B cell (primary cell): ENCODE measurements at regions not wholly inside any gene's neighbourhood (a gene's known extent, or its start where the extent isn't known, plus 50 kb on each side); places are given as distances from the start of the nearest gene placed in this dataset.

Experiments used
- ATAC-seq: fragments of 200-7000 bp; cut with Tn5 transposase; one replicate; pipeline ENCODE4 v1.10.0; 2021; ENCODE audit warnings: low read depth, mild to moderate bottlenecking, moderate number of reproducible peaks, moderate library complexity
- CTCF ChIA-PET: fragments of 350-600 bp; sonication (Branson Sonifier 250); formaldehyde crosslinking; loops from one replicate; lab custom pipeline; 2021; ENCODE audit warnings: antibody characterized with exemption, inconsistent platforms; lab: Charles Lee
- POLR2A ChIA-PET: fragments of 350-600 bp; sonication (Branson Sonifier 250); formaldehyde crosslinking; loops from one replicate; lab custom pipeline; 2021; ENCODE audit warnings: antibody characterized with exemption; lab: Charles Lee
- DNase-seq: peaks from one replicate; pipeline ENCODE4 v3.0.0; 2013
- H2AFZ ChIP-seq: 2 replicates; pipeline ENCODE4 v1.6.1; 2012; ENCODE audit warnings: mild to moderate bottlenecking, low read depth, low read length; ENCODE audit not compliant: insufficient read depth, poor library complexity, severe bottlenecking
- H3K27ac ChIP-seq, 2 donors: 1 replicate in 1 of 2; 2 replicates in 1 of 2; pipeline ENCODE4 v1.5.1; 2012 to 2013; ENCODE audit warnings: low read length in 2 of 2, mild to moderate bottlenecking in 2 of 2, moderate library complexity in 1 of 2
- H3K27me3 ChIP-seq, 4 experiments: fragments of 200-600 bp in 1 of 4; sonication (generic) in 1 of 4; replicated peaks in 1 of 4; 1 replicate in 2 of 4; 2 replicates in 2 of 4; pipeline versions ENCODE4 v1.6.1 to v1.7.0; 2013 to 2016; ENCODE audit warnings: low read length in 3 of 4, mild to moderate bottlenecking in 2 of 4, mixed read lengths in 1 of 4, moderate library complexity in 1 of 4; ENCODE audit not compliant: insufficient read depth in 4 of 4, control insufficient read depth in 3 of 4; ENCODE audit errors: control extremely low read depth in 1 of 4
- H3K36me3 ChIP-seq, 2 experiments: replicated peaks in 1 of 2; 1 replicate in 1 of 2; 2 replicates in 1 of 2; pipeline versions ENCODE4 v1.6.1 to v1.7.1; 2013; ENCODE audit warnings: low read length in 1 of 2; ENCODE audit not compliant: insufficient read depth in 2 of 2, control insufficient read depth in 1 of 2; ENCODE audit errors: control extremely low read depth in 1 of 2, extremely low read depth in 1 of 2
- H3K4me1 ChIP-seq, 2 donors: fragments of 200-600 bp in 1 of 2; sonication (generic) in 1 of 2; 1 replicate in 1 of 2; 2 replicates in 1 of 2; pipeline versions ENCODE4 v1.5.1 to v1.6.1; 2013 to 2017; ENCODE audit warnings: low read length in 2 of 2; ENCODE audit not compliant: control insufficient read depth in 2 of 2, insufficient read depth in 2 of 2
- H3K4me2 ChIP-seq: replicated peaks from 2 replicates; pipeline ENCODE3; 2012; ENCODE audit warnings: mild to moderate bottlenecking, low read depth, low read length; ENCODE audit not compliant: poor library complexity, severe bottlenecking
- H3K4me3 ChIP-seq, 5 experiments: fragments of 200-600 bp in 1 of 5; sonication (generic) in 1 of 5; 1 replicate in 3 of 5; 2 replicates in 2 of 5; pipeline versions ENCODE4 v1.5.1 to v1.7.0; 2011 to 2016; ENCODE audit warnings: low read length in 4 of 5, mild to moderate bottlenecking in 4 of 5, low read depth in 2 of 5, control low read depth in 1 of 5, moderate library complexity in 1 of 5; ENCODE audit not compliant: insufficient read depth in 1 of 5; ENCODE audit errors: control extremely low read depth in 1 of 5, extremely low read depth in 1 of 5
- H3K79me2 ChIP-seq: fragments of 200-600 bp; sonication (generic); one replicate; pipeline ENCODE4 v1.6.0; 2016; ENCODE audit warnings: low read length; ENCODE audit not compliant: control insufficient read depth, insufficient read depth
- H3K9ac ChIP-seq: fragments of 200-600 bp; sonication (generic); 2 replicates; pipeline ENCODE4 v1.6.1; 2017; ENCODE audit warnings: mild to moderate bottlenecking, low read length, moderate library complexity
- H3K9me3 ChIP-seq, 3 donors: one replicate each; pipeline versions ENCODE4 v1.6.1 to v1.7.1; 2013; ENCODE audit warnings: low read length in 2 of 3; ENCODE audit not compliant: control insufficient read depth in 2 of 3, insufficient read depth in 1 of 3; ENCODE audit errors: control extremely low read depth in 1 of 3
- H4K20me1 ChIP-seq: 2 replicates; pipeline ENCODE4 v1.6.0; 2012; ENCODE audit warnings: mild to moderate bottlenecking, low read length; ENCODE audit not compliant: insufficient read depth, control insufficient read depth, poor library complexity, severe bottlenecking
- H3K27ac Mint-ChIP-seq: one replicate; pipeline ENCODE4 v1.8.0; 2021; ENCODE audit warnings: mixed read lengths
- H3K27me3 Mint-ChIP-seq: one replicate; pipeline ENCODE4 v1.8.0; 2021; ENCODE audit warnings: mixed read lengths
- H3K4me1 Mint-ChIP-seq: one replicate; pipeline ENCODE4 v1.8.0; 2021; ENCODE audit warnings: mixed read lengths
- H3K4me3 Mint-ChIP-seq: one replicate; pipeline ENCODE4 v1.8.0; 2021; ENCODE audit warnings: mixed read lengths
- H3K9me3 Mint-ChIP-seq: one replicate; pipeline ENCODE4 v1.8.0; 2022; ENCODE audit warnings: mixed read lengths; ENCODE audit not compliant: insufficient read depth
- EZH2 ChIP-seq: IDR thresholded peaks from 2 replicates; pipeline ENCODE4 v1.6.1; 2012; ENCODE audit warnings: borderline replicate concordance, low read depth, mild to moderate bottlenecking, moderate library complexity, low read length; ENCODE audit not compliant: insufficient read depth, poor library complexity, severe bottlenecking
- WGBS: methylation state at CpG from one replicate; pipeline ENCODE4 v1.1.5; 2013; ENCODE audit warnings: missing lambda C conversion rate; ENCODE audit not compliant: insufficient coverage; 5-methylcytosine and 5-hydroxymethylcytosine counted together
- intact Hi-C: fragments of 100-400 bp; cut with micrococcal nuclease; formaldehyde crosslinking; loops from one replicate; pipeline ENCODE4 v1.10.0; 2022
- TF ChIP-seq, protein P1 (sequence below): fragments of 200-600 bp; IDR thresholded peaks from one replicate; pipeline ENCODE4 v1.8.0; 2022; ENCODE audit warnings: antibody characterized with exemption, mild to moderate bottlenecking

DNA sequence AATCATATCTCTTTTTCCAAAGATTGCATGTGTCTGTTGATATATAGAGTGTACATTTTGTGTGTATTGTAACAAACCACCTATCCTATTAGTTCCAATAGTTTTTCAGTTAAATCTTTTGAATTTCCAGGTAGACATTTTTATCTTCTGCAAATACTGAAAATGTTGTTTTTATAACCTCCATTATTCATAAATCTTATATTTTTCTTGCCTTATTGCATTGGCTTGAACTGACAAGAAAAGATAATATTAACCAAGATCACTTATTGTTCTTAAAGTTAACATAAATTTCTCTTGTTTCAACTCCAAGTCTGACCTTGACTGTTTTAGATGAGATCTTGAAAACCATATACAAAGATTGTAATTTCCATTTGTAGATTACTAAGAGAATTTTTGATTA, 251.6 kb downstream of the IRX2 start:
- ChIA-PET CTCF (no interaction called here), POLR2A (no interaction called here)
- ATAC-seq (no peak), DNase-seq (no peak)
- H3K9me3 ChIP-seq, result peaks cover 0 to 10% (median 0%) of the 10 kb centered on the region in 3 donors
- H3K4me3 ChIP-seq, result no peak overlapping the region
- no peaks in the 10 kb centered on the region for H3K27me3 ChIP-seq
- H3K4me2 ChIP-seq, result no peak overlapping the region
- H3K4me1 ChIP-seq, result no peaks in the 10 kb centered on the region
- intact Hi-C loops, result no loop called here
- peaks cover 1% of the 10 kb centered on the region for H3K9me3 Mint-ChIP-seq
- no peaks in the 10 kb centered on the region for H3K4me1 Mint-ChIP-seq
- no peak overlapping the region for H3K27ac ChIP-seq
- no peak overlapping the region for H3K4me3 Mint-ChIP-seq
- no peak for TF ChIP-seq EZH2
- TF ChIP-seq, protein P1, sequence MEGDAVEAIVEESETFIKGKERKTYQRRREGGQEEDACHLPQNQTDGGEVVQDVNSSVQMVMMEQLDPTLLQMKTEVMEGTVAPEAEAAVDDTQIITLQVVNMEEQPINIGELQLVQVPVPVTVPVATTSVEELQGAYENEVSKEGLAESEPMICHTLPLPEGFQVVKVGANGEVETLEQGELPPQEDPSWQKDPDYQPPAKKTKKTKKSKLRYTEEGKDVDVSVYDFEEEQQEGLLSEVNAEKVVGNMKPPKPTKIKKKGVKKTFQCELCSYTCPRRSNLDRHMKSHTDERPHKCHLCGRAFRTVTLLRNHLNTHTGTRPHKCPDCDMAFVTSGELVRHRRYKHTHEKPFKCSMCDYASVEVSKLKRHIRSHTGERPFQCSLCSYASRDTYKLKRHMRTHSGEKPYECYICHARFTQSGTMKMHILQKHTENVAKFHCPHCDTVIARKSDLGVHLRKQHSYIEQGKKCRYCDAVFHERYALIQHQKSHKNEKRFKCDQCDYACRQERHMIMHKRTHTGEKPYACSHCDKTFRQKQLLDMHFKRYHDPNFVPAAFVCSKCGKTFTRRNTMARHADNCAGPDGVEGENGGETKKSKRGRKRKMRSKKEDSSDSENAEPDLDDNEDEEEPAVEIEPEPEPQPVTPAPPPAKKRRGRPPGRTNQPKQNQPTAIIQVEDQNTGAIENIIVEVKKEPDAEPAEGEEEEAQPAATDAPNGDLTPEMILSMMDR, result no peak
- no peak overlapping the region for H2AFZ ChIP-seq
- H3K27me3 Mint-ChIP-seq, result no peaks in the 10 kb centered on the region
- no peak overlapping the region for H3K27ac Mint-ChIP-seq
- no peaks in the 10 kb centered on the region for H3K36me3 ChIP-seq
- H4K20me1 ChIP-seq, result no peaks in the 10 kb centered on the region
- H3K79me2 ChIP-seq, result no peaks in the 10 kb centered on the region
- H3K9ac ChIP-seq, result no peak overlapping the region

DNA sequence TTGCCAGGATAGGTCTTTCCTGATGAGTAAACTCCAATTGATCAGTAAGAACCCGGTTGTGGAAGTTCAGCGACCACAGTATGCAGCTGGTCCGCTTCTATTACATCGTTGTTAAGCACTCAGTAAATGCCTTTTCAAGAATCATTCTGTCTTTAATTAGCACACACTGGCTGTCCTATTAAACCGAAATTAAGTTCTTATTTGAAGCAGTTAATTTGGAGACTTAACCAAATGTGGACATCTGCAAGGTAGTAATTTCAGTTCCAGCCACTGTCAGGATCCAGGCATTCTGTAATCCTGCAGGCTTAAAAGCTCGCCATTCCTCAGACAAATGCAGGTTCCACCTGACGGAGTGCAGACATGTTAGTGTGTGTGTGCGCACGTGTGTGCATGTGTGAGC, 254.6 kb downstream of the IRX2 start:
- Histone ChIP-seq H3K9me3 (peaks cover 0 to 13% (median 0%) of the 10 kb centered on the region in 3 donors), H3K4me2 (no peak overlapping the region), H3K27me3 (no peaks in the 10 kb centered on the region), H3K9ac (no peak overlapping the region), H3K4me1 (no peaks in the 10 kb centered on the region), H3K36me3 (no peaks in the 10 kb centered on the region), H4K20me1 (no peaks in the 10 kb centered on the region), H2AFZ (no peak overlapping the region), H3K4me3 (no peak overlapping the region), H3K27ac (no peak overlapping the region), H3K79me2 (no peaks in the 10 kb centered on the region)
- DNase-seq, result no peak
- TF ChIP-seq, protein P1, result no peak
- TF ChIP-seq EZH2, result no peak
- Mint-ChIP-seq H3K9me3 (peaks cover 1% of the 10 kb centered on the region), H3K27ac (no peak overlapping the region), H3K27me3 (no peaks in the 10 kb centered on the region), H3K4me1 (no peaks in the 10 kb centered on the region), H3K4me3 (no peak overlapping the region)
- WGBS, result 93% methylated on average over 4 of the region's 9 CpGs
- ATAC-seq, result no peak
- ChIA-PET CTCF (no interaction called here), POLR2A (no interaction called here)
- intact Hi-C loops, result no loop called here
